ENCODE measurements at regions not wholly inside any gene's neighbourhood (a gene's known extent, or its start where the extent isn't known, plus 50 kb on each side); places are given as distances from the start of the nearest gene placed in this dataset.

DNA sequence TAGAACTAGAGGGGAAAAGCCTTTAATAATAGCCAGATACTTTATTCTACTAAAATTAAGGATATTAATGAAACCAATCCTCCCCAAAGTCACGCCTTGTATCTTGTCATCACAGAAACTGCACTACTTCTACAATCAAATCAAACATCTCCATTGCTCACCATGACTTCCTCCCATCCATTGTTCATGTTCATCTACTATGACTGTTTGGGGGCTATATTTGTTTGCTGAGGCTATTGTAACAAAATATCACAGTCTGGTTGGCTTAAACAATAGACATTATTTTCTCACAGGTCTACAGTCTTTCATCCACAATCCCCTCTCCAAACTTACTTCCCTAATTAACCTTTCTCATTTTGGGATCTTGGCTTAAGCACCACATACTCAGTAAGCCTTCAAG, 193.6 kb upstream of the FSCB start:
- DNase-seq (ENCODE audit: low read depth): no peak
- TF ChIP-seq, protein P1, sequence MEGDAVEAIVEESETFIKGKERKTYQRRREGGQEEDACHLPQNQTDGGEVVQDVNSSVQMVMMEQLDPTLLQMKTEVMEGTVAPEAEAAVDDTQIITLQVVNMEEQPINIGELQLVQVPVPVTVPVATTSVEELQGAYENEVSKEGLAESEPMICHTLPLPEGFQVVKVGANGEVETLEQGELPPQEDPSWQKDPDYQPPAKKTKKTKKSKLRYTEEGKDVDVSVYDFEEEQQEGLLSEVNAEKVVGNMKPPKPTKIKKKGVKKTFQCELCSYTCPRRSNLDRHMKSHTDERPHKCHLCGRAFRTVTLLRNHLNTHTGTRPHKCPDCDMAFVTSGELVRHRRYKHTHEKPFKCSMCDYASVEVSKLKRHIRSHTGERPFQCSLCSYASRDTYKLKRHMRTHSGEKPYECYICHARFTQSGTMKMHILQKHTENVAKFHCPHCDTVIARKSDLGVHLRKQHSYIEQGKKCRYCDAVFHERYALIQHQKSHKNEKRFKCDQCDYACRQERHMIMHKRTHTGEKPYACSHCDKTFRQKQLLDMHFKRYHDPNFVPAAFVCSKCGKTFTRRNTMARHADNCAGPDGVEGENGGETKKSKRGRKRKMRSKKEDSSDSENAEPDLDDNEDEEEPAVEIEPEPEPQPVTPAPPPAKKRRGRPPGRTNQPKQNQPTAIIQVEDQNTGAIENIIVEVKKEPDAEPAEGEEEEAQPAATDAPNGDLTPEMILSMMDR (IDR thresholded peaks at IDR 0.05; ENCODE audit: insufficient read depth, low read depth, low read length, missing control alignments): no peak
- no peak overlapping the region for H3K4me3 ChIP-seq (ENCODE audit: low read depth, low read length)

DNA sequence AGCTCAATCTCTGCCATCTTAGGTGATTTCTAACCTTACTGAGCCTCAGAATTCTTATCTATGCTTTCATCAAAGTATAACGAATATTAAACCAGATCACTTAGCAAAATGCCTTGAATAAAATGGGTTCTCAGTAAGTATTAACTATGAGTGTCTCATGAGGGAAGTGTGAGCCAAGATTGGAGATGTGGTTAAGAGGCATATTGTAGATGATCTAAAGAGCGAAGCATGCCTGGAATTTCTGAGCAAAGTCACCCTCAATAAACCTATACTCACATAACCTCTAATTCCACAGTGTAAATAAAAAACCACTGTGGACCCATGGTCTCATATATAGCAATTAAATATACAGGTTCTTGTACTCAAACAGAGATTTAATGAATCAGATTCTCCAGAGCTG, 193.1 kb upstream of the FSCB start:
- no peak overlapping the region for H3K4me3 ChIP-seq (ENCODE audit: low read depth, low read length)
- TF ChIP-seq, protein P1 (IDR thresholded peaks at IDR 0.05; ENCODE audit: insufficient read depth, low read depth, low read length, missing control alignments): no peak
- DNase-seq (ENCODE audit: low read depth): no peak

GRCh38 chr14:44699391-44699790, 192.3 kb upstream of the FSCB start:
- TF ChIP-seq, protein P1 (IDR thresholded peaks at IDR 0.05; ENCODE audit: insufficient read depth, low read depth, low read length, missing control alignments): no peak

DNA sequence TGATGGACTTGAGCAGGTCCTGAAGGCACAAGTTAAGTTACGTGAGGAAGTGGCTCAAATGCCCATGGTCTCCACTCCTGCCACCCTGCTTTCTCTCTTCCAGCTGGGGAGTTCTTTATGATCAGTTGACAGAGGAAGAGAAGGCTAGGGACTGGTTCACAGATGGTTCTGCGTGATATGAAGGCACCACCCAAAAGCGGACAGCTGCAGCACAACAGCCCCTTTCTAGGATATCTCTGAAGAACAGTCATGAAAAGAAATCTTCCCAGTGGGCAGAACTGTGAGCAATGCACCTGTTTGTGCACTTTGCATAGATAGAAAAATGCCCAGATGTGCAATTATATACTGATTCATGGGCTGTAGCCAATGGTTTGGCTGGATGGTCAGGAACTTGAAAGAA, 162.4 kb upstream of the FSCB start:
- DNase-seq (ENCODE audit: low read depth): no peak
- TF ChIP-seq, protein P1 (IDR thresholded peaks at IDR 0.05; ENCODE audit: insufficient read depth, low read depth, low read length, missing control alignments): no peak
- no peak overlapping the region for H3K4me3 ChIP-seq (ENCODE audit: low read depth, low read length)

More at GRCh38 chr14:44699391-44699790, 192.3 kb upstream of the FSCB start:
- DNase-seq (ENCODE audit: low read depth): no peak
- H3K4me3 ChIP-seq (ENCODE audit: low read depth, low read length): no peak overlapping the region

- TF ChIP-seq, protein P1 (IDR thresholded peaks at IDR 0.05; ENCODE audit: insufficient read depth, low read depth, low read length, missing control alignments): no peak
- DNase-seq (ENCODE audit: low read depth): no peak
- H3K4me3 ChIP-seq (ENCODE audit: low read depth, low read length): no peak overlapping the region
These were observed 156.1 kb upstream of the FSCB start for GRCh38 chr14:44663136-44663535.

DNA sequence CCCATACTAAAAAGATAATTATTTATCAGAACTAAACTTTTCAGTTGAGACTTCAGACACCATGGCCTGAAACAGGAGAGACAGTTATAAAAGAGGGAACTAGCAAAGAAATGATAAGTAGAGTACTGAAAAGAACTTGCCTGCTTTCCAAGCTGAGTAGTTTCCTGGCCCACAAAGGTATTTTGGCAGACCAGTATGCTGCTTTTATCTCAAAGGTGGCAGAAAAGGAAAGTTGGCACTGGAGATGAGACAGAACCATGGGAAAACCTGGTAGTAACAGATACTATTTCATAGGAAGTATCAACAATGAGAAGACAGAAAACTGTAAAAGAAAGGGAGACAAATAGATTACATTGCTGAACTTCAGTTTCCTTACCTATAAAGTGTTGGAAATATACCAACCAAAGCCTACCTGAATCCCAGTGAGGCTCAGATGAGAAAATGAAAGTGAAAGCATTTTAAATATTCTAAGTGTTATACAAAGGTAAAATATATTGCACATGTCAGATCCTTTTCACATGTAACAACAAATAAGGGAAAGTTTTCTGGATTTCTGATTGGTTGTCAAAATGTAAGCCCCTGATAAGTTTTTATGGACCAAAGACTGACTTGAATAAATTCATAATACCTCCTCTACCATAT, 155.3 kb upstream of the FSCB start:
- H3K4me3 ChIP-seq (ENCODE audit: low read depth, low read length): no peak overlapping the region
- TF ChIP-seq, protein P1 (IDR thresholded peaks at IDR 0.05; ENCODE audit: insufficient read depth, low read depth, low read length, missing control alignments): no peak
- no peak for DNase-seq (ENCODE audit: low read depth)

DNA sequence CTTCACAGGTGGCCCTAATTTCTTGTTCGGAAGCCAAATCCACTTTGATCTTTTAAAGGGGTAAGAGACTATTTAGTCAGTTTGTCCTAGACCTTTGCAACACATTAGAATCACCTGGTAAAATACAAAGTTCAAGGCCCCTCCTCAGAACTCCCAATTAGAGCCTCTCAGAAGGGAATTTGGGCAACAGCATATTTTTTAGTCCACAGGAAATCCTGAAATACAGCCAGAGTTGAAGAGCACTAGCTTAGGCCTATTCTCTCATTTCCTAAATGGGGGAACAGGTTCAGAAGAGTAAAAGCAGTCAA, 151.3 kb upstream of the FSCB start:
- TF ChIP-seq, protein P1 (IDR thresholded peaks at IDR 0.05; ENCODE audit: insufficient read depth, low read depth, low read length, missing control alignments): no peak
- DNase-seq (ENCODE audit: low read depth): no peak
- no peak overlapping the region for H3K4me3 ChIP-seq (ENCODE audit: low read depth, low read length)
